HCT116 (cell line): ENCODE measurements at regions not wholly inside any gene's neighbourhood (a gene's known extent, or its start where the extent isn't known, plus 50 kb on each side); places are given as distances from the start of the nearest gene placed in this dataset.

ENCODE experiments used
- CTCF ChIP-seq, 3 experiments: fragments of 200-600 bp in 1 of 3; sonication (generic) in 1 of 3; IDR thresholded peaks in 2 of 3; conservative IDR thresholded peaks in 1 of 3; 2 replicates each; pipeline ENCODE4 v1.5.1; 2012 to 2017; ENCODE audit warnings: low read depth in 2 of 3, low read length in 2 of 3, antibody characterized with exemption in 1 of 3, borderline replicate concordance in 1 of 3, control low read depth in 1 of 3, mild to moderate bottlenecking in 1 of 3, mixed read lengths in 1 of 3, mixed run types in 1 of 3, moderate library complexity in 1 of 3; ENCODE audit not compliant: insufficient read depth in 1 of 3
- EZH2 ChIP-seq: fragments of 200-600 bp; sonication (generic); IDR thresholded peaks from 2 replicates; pipeline ENCODE4 v1.6.1; 2017; ENCODE audit warnings: antibody characterized with exemption, mixed run types
- EZH2phosphoT487 ChIP-seq: fragments of 200-600 bp; IDR thresholded peaks from 2 replicates; pipeline ENCODE4 v1.6.1; 2018; ENCODE audit warnings: antibody characterized with exemption, borderline replicate concordance
- ZBTB33 ChIP-seq: IDR thresholded peaks from 2 replicates; pipeline ENCODE4 v1.6.1; 2011; ENCODE audit warnings: mild to moderate bottlenecking, low read length, moderate library complexity; ENCODE audit not compliant: insufficient replicate concordance; ENCODE audit errors: extremely low read depth
- TF ChIP-seq, protein P1 (sequence below): IDR thresholded peaks from 2 replicates; pipeline ENCODE4 v1.6.1; 2012

GRCh38 chr10:120229641-120230040, 227.4 kb upstream of the PLPP4 start:
- TF ChIP-seq CTCF (IDR thresholded peaks at IDR 0.05 in 2 of 3, conservative IDR thresholded peaks at IDR 0.05 in 1 of 3; ENCODE audit: borderline replicate concordance in 1 of 3, insufficient read depth in 1 of 3, low read depth in 2 of 3, low read length in 2 of 3): no peak
- no peak for TF ChIP-seq ZBTB33
- TF ChIP-seq EZH2phosphoT487: no peak
- TF ChIP-seq EZH2: no peak
- TF ChIP-seq, protein P1, sequence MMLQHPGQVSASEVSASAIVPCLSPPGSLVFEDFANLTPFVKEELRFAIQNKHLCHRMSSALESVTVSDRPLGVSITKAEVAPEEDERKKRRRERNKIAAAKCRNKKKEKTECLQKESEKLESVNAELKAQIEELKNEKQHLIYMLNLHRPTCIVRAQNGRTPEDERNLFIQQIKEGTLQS: no peak
